HG03457 (cell line): ENCODE measurements at regions not wholly inside any gene's neighbourhood (a gene's known extent, or its start where the extent isn't known, plus 50 kb on each side); places are given as distances from the start of the nearest gene placed in this dataset.
"Not testable (repeated sequence)": the region's sequence is repeated elsewhere in the genome, so short reads cannot be mapped to it uniquely, and the experiment has no call there.

Source experiments
- ATAC-seq: cut with Tn5 transposase; IDR thresholded peaks from one replicate; pipeline ENCODE4 v1.9.1; 2021; ENCODE audit warnings: moderate number of reproducible peaks; ENCODE audit not compliant: unreplicated experiment

GRCh38 chr2:187075671-187076070 is 226.7 kb upstream of the ZSWIM2 start:
- ATAC-seq: no peak

DNA sequence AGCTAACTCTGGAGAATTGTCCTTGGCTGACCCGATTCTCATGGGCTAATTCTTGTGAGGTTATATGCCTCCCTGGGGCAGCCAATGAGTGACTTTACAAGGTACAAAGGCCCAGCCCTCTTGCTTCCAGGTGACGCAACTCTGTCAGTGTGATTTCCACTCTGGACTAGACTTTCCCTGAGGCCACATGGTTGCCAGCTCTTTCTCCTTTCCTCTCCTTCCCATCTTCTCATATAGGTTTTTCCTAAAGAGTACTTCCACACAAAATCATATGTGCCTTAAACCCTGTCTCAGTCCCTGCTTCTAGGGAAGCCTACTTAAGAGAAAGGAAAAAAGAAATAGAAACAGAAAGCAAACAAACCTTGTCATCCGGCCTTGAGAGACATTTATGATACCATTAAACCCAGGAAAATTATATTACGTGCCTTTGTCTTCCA is 226.2 kb upstream of the ZSWIM2 start:
- no peak for ATAC-seq

DNA sequence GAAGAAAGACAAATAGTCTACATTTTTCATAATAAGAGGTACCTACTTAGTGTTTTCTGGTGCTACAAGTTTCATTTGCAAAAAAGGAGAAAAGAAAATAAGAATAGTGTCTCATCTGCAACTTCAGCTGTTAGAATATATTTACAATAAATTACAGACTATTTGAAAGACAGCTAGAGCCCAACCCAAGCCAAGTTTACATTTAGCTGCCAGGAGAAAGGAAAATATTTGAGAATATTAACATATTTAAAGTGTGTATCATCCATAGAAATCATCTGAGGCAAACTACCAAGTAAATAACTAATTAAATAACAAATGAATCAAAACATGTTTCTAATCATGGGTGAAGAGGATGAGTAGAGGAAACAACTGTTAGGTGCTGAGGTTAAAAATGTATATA is 209.2 kb upstream of the ZSWIM2 start:
- ATAC-seq: no peak

DNA sequence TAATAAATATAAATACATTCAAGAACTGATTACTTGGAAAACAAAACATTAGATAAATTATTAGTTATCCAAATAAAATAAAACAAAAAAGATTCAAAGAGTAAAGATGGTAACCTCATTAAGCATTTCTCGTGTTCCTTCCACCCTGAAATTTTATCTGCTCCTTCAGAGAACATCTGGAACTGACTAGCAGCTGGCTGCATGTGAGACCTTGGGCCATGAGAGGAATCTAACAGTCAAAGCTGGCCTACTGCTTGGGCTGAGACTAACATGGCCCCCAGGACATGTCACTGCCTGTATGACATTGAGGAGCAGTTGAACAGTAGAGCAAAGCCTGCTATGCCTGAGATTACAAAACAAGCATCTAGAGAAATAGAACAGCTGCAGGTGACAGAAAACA is 208.5 kb upstream of the ZSWIM2 start:
- no peak for ATAC-seq

DNA sequence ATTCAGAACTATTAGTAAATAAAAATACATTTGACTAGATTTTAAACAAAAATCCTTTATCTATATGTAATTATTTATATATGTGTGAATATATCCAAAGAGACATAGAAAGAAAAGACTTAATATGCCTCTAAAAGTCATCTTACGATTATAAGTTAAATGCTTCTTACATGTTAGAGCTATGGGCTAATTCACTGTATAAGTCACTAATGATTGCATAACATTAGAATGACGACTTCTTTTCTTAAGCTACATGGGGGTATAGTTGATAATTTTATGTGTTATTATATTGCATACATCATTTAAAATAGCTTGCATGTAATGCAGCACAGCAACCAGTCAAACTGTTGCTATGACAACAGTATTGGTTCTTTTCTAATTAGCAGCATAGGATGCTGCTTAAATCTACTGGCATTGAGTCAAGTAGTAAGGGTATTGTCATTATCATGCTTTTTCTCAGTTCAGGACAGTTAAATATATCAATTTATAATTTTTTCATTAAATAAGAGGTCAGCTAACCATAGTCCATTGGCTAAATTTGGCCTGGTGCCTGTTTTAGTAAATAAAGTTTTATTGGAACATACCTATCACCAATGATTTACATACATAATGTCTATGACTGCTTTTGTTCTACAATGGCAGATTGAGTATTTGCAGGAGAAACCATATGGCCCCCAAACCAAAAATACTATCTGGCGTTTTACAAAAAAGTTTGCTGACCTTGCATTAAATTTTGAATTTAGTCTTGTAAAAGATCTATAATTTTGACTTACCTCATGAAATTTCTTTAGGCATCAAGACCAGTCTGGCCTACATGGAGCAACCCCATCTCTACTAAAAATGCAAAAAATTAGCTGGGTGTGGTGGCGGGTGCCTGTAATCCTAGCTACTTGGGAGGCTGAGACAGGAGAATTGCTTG is 207.7 kb upstream of the ZSWIM2 start:
- ATAC-seq: no peak

DNA sequence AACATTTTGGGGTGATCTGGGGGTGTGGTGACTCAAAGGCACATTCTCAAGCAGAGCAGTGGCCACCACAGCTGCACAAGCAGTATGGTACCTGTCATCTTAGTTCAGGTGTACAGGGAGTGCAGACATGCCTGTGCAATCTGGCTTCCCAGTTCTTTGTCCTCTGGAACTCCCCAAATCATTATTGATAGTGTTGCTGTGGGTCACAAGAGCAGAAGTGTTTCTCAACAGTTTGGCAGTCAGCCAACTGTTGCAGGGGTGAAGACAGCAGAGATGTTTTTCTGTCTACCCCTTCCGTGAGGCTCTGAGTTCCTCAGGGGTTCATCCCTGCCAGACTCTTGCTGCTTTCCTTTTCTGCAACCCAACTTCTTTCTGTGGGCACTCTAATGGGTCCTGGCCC is 206.5 kb upstream of the ZSWIM2 start:
- no peak for ATAC-seq

- no peak for ATAC-seq
These were observed 205.7 kb upstream of the ZSWIM2 start for GRCh38 chr2:187054501-187055319.

- peak; percentile 94 for ATAC-seq
These were observed 202.4 kb upstream of the ZSWIM2 start for GRCh38 chr2:187051350-187051749.

- no peak for ATAC-seq
These were observed 201.5 kb upstream of the ZSWIM2 start for GRCh38 chr2:187050409-187050998.

DNA sequence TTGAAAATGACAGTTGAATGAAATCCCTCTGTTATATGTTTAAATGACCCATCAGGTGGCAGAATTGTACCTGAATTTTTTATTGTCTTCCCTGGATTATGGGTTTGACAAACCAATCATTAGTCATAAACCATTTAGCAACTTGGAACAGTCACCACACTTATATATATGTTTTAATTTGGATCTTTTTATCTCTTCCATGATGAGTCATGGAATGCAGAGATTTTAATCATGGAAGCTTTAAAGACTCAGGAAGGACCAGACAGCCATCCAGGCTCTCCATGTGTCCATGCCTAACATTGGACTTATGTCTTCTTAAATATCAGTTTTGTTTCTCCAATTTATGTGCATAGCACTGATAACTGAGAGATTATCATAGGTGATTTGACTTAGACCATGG is 188.3 kb upstream of the ZSWIM2 start:
- ATAC-seq: no peak

GRCh38 chr2:187034434-187034833 is 185.5 kb upstream of the ZSWIM2 start:
- no peak for ATAC-seq

GRCh38 chr2:187024739-187025138 is 175.8 kb upstream of the ZSWIM2 start:
- no peak for ATAC-seq

DNA sequence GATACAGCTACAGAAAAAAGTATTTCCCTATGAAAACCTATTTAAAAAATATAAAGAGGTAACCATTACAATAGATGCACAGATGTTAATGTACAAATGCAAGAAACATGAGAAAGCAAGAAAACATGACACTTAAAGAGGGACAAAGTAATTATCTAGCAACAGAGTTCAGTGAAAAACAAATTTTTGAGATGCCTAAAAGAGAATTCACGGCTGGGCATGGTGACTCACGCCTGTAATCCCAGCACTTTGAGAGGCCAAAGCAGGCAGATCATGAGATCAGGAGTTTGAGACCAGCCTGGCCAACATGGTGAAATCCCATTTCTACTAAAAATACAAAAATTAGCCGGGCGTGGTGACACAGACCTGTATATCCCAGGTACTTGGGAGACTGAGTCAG is 175.0 kb upstream of the ZSWIM2 start:
- not testable (repeated sequence) for ATAC-seq

DNA sequence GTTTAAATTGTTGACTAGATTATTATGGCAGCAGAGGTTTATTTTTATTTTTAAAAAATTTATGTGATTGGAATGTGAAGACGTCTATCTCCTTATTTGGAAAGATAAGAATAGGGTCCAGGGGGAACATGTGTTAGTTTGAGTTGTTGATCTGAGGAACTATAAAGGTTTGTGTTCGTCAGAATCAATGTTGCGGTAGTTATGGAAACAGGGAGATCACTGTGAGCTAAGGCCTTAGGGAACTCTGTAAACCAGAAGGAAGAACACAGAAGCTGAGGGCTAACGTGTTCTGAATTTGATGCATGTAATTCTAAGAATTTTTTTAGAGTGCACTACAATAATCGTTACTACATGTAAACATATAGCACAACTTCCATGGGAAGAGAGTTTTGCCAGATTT is 168.5 kb upstream of the ZSWIM2 start:
- ATAC-seq: no peak

DNA sequence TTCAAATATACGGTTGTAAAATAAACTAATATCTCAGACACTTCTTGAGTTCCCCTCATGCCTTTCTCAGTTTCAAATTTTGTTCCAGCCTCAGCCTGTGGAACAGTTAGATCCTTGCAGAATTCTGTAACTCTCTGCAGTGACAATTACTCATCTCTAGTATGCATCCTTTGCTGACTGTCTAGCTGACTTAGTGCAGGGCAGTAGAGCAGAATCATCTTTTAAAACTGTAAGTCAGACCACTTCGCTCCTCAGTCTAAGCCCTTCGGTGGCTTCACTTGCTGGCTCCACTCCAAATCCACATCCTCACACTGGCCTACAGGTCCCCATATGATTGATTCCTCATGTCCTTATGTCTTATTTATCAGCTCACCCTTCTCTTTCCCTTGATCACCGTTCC is 164.1 kb upstream of the ZSWIM2 start:
- ATAC-seq: no peak

DNA sequence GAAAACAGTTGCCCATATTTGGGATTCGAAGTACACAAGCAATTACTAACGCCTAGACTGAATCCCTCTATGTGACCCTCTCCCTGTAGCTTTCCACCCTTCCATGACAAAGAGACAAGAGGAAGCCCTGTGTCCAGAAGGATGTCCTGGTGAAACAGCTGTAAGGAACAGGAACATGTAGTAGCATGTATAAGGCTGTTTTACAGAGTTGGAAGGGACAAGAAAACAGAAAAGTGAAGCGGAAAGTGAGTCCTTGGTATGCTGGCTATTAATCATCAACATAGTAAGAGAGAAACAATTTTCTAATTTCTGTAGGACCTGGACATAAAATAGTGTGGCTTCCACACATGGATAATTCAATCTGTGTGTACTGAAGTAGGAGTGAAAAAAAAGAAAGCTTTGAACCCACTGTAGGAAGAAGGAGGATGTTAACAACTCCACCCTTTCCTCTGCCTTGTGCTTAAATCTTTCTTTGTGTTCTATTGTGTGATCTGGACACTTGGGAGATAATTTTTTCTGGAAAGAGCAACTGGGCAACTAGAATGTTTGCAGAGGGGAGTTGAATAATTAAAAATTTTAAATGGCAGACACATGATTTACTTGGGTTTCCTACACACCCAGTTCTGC is 162.3 kb upstream of the ZSWIM2 start:
- ATAC-seq: no peak

- ATAC-seq: no peak
These were observed 160.7 kb upstream of the ZSWIM2 start for GRCh38 chr2:187009483-187010239.

GRCh38 chr2:187008111-187008510 is 159.1 kb upstream of the ZSWIM2 start:
- no peak for ATAC-seq

- ATAC-seq: no peak
These were observed 154.6 kb upstream of the ZSWIM2 start for GRCh38 chr2:187003611-187004010.

DNA sequence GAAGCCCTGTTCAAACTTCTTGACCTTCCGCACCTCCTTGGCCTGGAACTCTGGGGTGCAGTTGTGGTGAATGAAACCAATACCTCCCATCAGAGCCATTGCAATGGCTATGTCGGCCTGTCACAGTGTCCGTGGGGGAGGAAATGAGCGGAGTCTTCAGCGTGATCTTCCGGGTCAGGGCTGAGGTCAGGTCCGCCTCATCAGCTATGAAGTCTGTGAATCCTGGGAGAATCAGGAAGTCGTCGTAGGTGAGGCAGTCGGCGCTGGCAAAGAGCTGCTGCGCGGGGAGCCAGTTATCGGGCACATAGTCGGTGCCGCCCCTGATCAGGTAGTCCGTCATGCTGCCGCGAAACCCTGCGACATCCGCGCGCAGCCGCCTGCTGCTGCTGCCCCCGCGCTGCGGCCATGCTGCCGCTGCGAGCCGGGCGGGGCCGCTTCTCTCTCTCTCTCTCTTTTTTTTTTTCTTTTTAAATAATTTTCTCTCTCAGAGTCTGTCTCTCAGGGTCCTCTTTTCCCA is 154.1 kb upstream of the ZSWIM2 start:
- no peak for ATAC-seq
